ENCODE measurements at regions not wholly inside any gene's neighbourhood (a gene's known extent, or its start where the extent isn't known, plus 50 kb on each side); places are given as distances from the start of the nearest gene placed in this dataset.

DNA sequence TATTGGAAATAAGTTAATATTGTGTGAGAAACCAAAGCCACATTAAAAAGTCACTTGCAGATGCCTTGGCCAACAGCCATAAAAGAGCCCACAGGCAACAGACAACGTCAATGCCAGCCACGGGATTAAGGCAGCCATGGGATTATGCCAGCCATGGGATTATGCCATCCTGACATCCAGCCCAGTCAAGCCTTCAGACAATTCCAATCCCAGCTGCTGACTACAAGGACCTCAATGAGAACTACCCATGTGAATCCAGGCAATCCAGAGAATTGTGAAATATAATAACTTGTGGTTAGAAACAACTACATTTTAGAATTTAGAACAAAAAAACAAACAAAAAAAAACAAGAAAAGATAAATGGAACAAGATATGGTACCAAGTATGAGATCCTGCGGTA lies 356.6 kb downstream of the EFNB2 start:
- TF ChIP-seq TEAD4 (IDR thresholded peaks at IDR 0.05) (no peak), TAF1 (IDR thresholded peaks at IDR 0.05; ENCODE audit: low read depth) (no peak), FOXM1 (IDR thresholded peaks at IDR 0.05; ENCODE audit: borderline replicate concordance, low read depth) (no peak), TCF12 (IDR thresholded peaks at IDR 0.05; ENCODE audit: low read depth) (no peak), RAD21 (IDR thresholded peaks at IDR 0.05; ENCODE audit: low read depth) (no peak), NFIC (IDR thresholded peaks at IDR 0.05) (no peak)
- TF ChIP-seq, protein P1, sequence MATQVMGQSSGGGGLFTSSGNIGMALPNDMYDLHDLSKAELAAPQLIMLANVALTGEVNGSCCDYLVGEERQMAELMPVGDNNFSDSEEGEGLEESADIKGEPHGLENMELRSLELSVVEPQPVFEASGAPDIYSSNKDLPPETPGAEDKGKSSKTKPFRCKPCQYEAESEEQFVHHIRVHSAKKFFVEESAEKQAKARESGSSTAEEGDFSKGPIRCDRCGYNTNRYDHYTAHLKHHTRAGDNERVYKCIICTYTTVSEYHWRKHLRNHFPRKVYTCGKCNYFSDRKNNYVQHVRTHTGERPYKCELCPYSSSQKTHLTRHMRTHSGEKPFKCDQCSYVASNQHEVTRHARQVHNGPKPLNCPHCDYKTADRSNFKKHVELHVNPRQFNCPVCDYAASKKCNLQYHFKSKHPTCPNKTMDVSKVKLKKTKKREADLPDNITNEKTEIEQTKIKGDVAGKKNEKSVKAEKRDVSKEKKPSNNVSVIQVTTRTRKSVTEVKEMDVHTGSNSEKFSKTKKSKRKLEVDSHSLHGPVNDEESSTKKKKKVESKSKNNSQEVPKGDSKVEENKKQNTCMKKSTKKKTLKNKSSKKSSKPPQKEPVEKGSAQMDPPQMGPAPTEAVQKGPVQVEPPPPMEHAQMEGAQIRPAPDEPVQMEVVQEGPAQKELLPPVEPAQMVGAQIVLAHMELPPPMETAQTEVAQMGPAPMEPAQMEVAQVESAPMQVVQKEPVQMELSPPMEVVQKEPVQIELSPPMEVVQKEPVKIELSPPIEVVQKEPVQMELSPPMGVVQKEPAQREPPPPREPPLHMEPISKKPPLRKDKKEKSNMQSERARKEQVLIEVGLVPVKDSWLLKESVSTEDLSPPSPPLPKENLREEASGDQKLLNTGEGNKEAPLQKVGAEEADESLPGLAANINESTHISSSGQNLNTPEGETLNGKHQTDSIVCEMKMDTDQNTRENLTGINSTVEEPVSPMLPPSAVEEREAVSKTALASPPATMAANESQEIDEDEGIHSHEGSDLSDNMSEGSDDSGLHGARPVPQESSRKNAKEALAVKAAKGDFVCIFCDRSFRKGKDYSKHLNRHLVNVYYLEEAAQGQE (IDR thresholded peaks at IDR 0.05; ENCODE audit: low read depth), result no peak
- TF ChIP-seq, protein P2, sequence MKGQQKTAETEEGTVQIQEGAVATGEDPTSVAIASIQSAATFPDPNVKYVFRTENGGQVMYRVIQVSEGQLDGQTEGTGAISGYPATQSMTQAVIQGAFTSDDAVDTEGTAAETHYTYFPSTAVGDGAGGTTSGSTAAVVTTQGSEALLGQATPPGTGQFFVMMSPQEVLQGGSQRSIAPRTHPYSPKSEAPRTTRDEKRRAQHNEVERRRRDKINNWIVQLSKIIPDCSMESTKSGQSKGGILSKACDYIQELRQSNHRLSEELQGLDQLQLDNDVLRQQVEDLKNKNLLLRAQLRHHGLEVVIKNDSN (IDR thresholded peaks at IDR 0.05), result no peak
